ENCODE measurements at regions not wholly inside any gene's neighbourhood (a gene's known extent, or its start where the extent isn't known, plus 50 kb on each side); places are given as distances from the start of the nearest gene placed in this dataset.

DNA sequence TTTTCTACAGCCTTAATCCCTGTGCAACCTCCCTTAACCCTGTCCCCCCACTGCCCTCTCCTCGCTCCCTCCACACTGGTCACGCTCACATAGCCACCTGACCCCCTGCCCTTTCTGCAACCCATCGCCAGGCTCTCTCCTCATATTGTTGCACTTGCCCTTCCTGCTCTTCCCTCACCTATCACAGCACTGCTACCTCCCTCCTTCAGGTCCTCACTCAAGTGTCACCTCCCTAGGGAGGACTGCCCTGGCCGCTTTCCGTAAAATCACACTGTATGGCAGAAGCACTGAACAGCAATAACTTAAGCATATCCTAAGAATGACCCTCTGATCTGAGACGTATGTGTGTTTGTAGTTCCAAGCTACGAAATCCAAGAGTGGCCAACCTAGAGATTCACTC lies 406.0 kb downstream of the SIPA1L2 start:
- no peak for DNase-seq

- no peak for DNase-seq
Observed at GRCh38 chr1:232223183-232223708, 406.7 kb downstream of the SIPA1L2 start.

GRCh38 chr1:232222614-232223013 lies 407.3 kb downstream of the SIPA1L2 start:
- DNase-seq: no peak

DNA sequence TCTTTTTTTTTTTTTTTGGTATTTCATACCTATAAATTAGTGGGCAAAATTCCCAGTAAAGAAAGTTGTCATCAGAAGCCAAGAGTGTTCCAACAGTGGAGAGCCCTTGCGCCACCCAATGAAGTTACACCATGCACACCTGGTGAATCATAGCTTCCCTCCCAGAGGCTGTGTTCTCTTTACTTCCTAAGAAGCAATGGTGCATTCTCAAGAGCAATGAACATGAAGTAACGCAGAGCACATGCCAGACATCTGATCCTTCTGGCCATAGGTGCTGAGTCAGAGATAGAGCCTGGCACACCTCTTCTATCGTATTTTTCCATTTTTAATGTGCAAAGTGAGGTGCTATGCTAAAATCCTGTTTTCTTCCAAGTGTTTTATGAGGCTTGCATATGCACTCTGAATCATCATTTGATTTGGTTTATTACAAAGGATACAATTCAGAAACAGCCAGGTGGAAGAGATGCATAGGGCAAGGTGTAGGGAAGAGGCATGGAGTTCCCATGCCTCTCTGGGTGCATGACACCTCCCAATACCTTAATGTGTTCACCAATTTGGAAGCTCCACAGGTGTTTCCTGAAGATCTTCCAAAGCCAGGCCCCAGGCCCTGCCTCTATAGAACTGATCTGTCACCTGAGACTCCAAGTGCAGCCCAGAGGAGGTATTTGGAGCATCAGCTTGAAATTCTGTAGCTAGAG lies 408.0 kb downstream of the SIPA1L2 start:
- no peak for DNase-seq

DNA sequence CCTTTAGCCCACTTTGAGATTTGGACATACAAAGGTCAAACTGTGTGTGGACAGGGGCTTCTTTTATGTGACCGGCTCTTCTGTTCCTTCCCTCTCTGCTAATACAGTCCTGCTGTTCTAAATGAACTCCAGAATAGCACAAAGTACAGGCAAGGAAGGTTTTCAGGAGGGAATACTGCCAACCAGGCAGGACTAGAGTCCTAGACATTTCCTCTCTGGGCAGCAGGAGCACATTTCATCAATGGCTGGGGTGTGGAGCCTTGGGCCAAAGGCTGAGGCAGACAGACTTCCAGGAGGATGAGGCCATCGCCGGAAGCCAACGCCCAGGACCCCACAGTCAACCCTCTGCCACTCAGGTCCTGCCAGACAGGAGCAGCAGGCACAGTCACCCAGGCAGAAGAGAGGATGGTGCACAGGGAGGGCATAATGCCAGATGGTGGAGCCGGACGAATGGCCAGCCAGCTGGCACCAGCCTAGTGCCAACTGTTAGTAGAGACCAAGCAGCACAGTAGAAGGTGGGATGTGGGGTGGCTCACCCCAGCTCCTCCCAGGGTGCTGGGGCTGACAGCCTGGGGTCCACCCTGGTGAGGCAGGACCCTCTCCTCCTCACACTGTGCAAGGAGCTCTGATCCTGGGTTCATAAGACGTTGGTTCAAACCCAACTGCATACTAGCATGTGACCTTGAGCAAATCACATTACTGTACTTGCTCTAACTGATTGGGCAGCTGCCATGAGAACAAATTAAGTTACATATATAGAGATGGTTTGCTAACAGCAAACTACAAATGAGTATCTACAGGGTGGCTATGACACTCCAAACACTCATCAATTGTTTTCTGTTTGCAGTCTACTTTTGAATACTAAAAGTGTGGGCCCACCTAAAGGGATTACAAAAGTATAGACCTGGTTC lies 410.7 kb downstream of the SIPA1L2 start:
- DNase-seq: no peak

GRCh38 chr1:232213928-232214327 lies 416.0 kb downstream of the SIPA1L2 start:
- DNase-seq: no peak

- no peak for DNase-seq
Observed at GRCh38 chr1:232212253-232212652, 417.7 kb downstream of the SIPA1L2 start.

GRCh38 chr1:232211149-232211548 lies 418.8 kb downstream of the SIPA1L2 start:
- DNase-seq: no peak

DNA sequence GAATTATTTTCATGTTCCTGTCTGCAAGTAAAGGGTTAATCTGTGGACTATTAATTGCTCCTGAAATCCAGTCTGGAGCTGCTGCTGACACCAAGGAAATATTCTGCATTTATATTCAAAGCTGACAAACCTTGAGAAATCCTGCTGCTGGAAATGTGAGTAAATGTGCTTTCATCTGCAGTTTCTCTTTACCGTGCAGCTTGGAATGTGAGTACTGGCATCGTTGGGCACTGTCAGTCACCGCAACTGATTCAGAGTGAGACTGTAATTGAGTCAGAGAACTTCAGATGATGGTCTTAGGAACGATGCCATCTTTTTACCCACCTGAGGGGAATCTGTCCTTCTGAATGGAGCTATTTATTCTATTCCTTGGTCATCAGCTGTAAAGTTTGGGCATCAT lies 420.6 kb downstream of the SIPA1L2 start:
- DNase-seq: no peak

- DNase-seq: no peak
Observed at GRCh38 chr1:232207073-232207866, 422.7 kb downstream of the SIPA1L2 start.

- DNase-seq: no peak
Observed at GRCh38 chr1:232204269-232204668, 425.7 kb downstream of the SIPA1L2 start.

DNA sequence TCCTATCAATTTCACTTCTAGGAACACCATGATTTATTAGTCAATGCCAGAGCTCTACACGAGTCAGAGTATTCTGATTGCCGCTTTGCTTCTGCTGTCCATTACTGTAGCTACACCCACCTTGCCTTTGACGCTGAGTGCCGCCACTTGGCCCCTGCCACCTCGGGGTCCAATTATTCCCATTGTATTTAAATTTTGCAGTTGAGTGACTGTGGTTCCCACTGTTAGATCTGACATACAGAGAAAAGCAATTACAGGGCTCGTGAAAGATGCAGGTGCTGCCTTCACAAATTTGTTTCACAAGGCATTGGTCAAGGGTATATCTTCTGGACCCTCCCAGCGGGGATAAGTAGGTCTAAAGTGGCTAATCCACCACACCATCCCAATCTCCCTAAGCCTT lies 428.9 kb downstream of the SIPA1L2 start:
- no peak for DNase-seq

- no peak for DNase-seq
Observed at GRCh38 chr1:232196042-232196441, 433.9 kb downstream of the SIPA1L2 start.

GRCh38 chr1:232194424-232194823 lies 435.5 kb downstream of the SIPA1L2 start:
- no peak for DNase-seq

DNA sequence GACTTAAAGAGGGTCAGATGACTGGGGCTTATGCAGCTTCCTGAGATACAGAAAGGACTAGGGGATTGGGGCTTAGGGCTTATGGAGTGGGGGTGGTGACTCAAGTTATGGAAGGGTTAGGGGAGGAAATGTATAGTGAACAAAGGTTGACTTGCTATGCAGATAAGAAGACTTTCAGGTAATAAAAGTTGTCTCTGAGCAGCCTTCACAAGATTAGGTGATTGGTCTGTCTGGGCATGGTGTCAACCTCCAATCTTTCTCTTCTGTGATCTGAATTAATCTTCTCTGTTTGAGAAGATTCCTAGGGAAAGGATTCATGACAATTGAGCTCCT lies 436.5 kb downstream of the SIPA1L2 start:
- DNase-seq: no peak

DNA sequence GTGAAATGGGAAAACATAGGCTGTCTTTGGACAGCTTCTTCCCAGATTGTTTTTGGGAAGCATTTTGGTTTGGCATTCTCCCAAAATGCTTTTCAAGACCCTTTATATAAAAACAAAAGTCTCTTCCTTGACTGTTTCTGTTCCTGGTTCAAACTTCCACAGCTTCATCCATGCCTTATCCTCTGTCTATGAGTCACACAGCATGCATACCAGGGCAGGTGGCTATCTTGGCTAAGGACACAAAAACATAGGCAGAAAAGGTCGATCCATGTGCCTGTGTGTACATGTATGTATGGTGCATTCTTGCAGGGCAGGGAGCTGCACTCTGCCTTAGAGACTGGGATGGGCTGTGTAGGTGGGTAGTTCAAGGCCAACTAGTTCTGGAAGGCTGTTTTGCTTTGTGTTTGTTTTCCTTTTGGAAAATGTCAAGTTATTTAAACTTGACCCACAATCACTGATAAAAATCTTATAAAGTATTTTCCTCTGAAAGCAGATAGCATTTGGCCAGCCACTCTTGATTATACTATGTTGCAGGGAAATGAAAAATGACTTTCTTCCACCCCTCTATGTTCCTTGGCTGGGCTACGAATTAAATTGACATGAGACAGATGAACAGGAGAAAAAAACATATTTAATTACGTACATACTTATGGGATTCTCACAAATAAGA lies 437.0 kb downstream of the SIPA1L2 start:
- DNase-seq: no peak

- DNase-seq: no peak
Observed at GRCh38 chr1:232191560-232191959, 438.4 kb downstream of the SIPA1L2 start.

GRCh38 chr1:232188318-232188717 lies 441.6 kb downstream of the SIPA1L2 start:
- no peak for DNase-seq

- DNase-seq: peak; percentile 41
Observed at GRCh38 chr1:232186931-232187330, 443.0 kb downstream of the SIPA1L2 start.

- no peak for DNase-seq
Observed at GRCh38 chr1:232184561-232185530, 445.1 kb downstream of the SIPA1L2 start.

- DNase-seq: no peak
Observed at GRCh38 chr1:232183802-232184201, 446.1 kb downstream of the SIPA1L2 start.

Data from retina (tissue), 1 donor.